Suprapubic skin (tissue), 4 donors: ENCODE measurements at regions not wholly inside any gene's neighbourhood (a gene's known extent, or its start where the extent isn't known, plus 50 kb on each side); places are given as distances from the start of the nearest gene placed in this dataset.

ENCODE experiments used
- DNase-seq, 2 donors: peaks; one replicate each; pipeline ENCODE4 v3.0.0-alpha.2; 2019; ENCODE audit warnings: low spot score in 2 of 2
- H3K27ac ChIP-seq: fragments of 200-600 bp; sonication (generic); one replicate; pipeline ENCODE4 v1.5.1; 2019
- H3K27me3 ChIP-seq: fragments of 200-600 bp; sonication (generic); one replicate; pipeline ENCODE4 v1.5.1; 2019
- H3K36me3 ChIP-seq: fragments of 200-600 bp; sonication (generic); one replicate; pipeline ENCODE4 v1.5.1; 2019
- H3K4me1 ChIP-seq: fragments of 200-600 bp; sonication (generic); one replicate; pipeline ENCODE4 v1.5.1; 2019
- H3K4me3 ChIP-seq: fragments of 200-600 bp; sonication (generic); one replicate; pipeline ENCODE4 v1.5.1; 2019; ENCODE audit warnings: mild to moderate bottlenecking
- H3K9me3 ChIP-seq: fragments of 200-600 bp; sonication (generic); one replicate; pipeline ENCODE4 v1.5.1; 2019
- EP300 ChIP-seq: sonication (generic); formaldehyde crosslinking; IDR thresholded peaks from one replicate; pipeline ENCODE4 v1.6.1; 2017; ENCODE audit warnings: antibody characterized with exemption
- POLR2A ChIP-seq, 2 donors: fragments of 450-650 bp; IDR thresholded peaks; one replicate each; pipeline ENCODE4 v1.6.1; 2017; ENCODE audit warnings: antibody characterized with exemption in 2 of 2, mild to moderate bottlenecking in 2 of 2, moderate library complexity in 2 of 2
- POLR2AphosphoS5 ChIP-seq, 3 donors: sonication (generic); formaldehyde crosslinking; IDR thresholded peaks; one replicate each; pipeline ENCODE4 v1.6.1; 2017; ENCODE audit warnings: antibody characterized with exemption in 3 of 3
- WGBS: methylation state at CpG from one replicate; pipeline ENCODE4 v1.1.5; 2018; 5-methylcytosine and 5-hydroxymethylcytosine counted together
- TF ChIP-seq, protein P1 (sequence below), 2 donors: fragments of 200-600 bp in 1 of 2; fragments of 450-650 bp in 1 of 2; sonication (generic) in 1 of 2; IDR thresholded peaks; one replicate each; pipeline ENCODE4 v1.5.1; 2016 to 2019; ENCODE audit warnings: antibody characterized with exemption in 2 of 2, mild to moderate bottlenecking in 1 of 2, moderate library complexity in 1 of 2

DNA sequence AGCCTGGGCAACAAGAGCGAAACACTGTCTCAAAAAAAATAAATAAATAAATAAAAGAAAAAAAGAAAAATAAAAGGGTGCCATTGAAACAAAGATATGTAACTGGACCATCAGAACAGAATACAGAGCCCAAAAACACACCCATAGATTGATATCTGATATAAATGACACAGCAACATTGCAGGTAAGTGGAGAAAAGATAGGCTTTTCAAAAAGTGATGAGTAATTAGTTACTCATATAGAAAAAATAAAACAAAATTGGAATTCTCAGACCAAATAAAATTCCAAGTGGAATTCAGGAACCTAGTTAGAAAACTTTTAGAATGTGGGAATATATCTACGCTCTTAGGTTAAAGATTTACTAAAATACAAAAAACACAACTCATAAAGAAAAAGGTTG is 60.6 kb upstream of the CHD6 start:
- 91% methylated on average over 2 of the region's 2 CpGs for WGBS
- Histone ChIP-seq H3K9me3 (no peaks in the 10 kb centered on the region), H3K36me3 (no peaks in the 10 kb centered on the region), H3K4me1 (no peaks in the 10 kb centered on the region), H3K27me3 (no peaks in the 10 kb centered on the region), H3K27ac (no peak overlapping the region), H3K4me3 (no peak overlapping the region)
- DNase-seq = no peak
- TF ChIP-seq, protein P1, sequence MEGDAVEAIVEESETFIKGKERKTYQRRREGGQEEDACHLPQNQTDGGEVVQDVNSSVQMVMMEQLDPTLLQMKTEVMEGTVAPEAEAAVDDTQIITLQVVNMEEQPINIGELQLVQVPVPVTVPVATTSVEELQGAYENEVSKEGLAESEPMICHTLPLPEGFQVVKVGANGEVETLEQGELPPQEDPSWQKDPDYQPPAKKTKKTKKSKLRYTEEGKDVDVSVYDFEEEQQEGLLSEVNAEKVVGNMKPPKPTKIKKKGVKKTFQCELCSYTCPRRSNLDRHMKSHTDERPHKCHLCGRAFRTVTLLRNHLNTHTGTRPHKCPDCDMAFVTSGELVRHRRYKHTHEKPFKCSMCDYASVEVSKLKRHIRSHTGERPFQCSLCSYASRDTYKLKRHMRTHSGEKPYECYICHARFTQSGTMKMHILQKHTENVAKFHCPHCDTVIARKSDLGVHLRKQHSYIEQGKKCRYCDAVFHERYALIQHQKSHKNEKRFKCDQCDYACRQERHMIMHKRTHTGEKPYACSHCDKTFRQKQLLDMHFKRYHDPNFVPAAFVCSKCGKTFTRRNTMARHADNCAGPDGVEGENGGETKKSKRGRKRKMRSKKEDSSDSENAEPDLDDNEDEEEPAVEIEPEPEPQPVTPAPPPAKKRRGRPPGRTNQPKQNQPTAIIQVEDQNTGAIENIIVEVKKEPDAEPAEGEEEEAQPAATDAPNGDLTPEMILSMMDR (IDR thresholded peaks at IDR 0.05) = no peak
- TF ChIP-seq EP300 (no peak), POLR2A (IDR thresholded peaks at IDR 0.05) (no peak), POLR2AphosphoS5 (IDR thresholded peaks at IDR 0.05) (no peak)

DNA sequence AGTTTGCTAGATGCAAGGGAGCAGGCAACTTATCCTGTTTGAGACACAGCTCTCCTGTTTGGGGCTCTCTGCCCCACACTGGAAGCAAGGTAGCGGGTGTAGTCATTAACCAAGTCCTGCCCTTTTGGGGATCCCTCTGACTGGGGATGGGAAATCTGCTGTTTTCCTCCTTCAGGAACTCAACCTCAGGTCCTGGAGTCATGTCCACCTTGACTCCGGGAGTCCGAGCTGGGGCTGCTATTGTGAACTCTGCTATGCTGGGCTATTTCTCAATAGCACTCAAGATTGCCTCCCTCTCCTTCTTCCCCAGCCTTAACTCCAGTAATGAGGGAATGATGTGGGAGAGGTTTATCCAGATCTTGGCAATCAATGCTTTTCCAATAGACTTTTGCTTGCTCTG is 54.1 kb upstream of the CHD6 start:
- DNase-seq = no peak
- H3K27me3 ChIP-seq = no peaks in the 10 kb centered on the region
- no peak overlapping the region for H3K27ac ChIP-seq
- no peak overlapping the region for H3K4me3 ChIP-seq
- TF ChIP-seq, protein P1 (IDR thresholded peaks at IDR 0.05) = no peak
- TF ChIP-seq POLR2A (IDR thresholded peaks at IDR 0.05) (no peak), EP300 (no peak), POLR2AphosphoS5 (IDR thresholded peaks at IDR 0.05) (no peak)
- H3K9me3 ChIP-seq = no peaks in the 10 kb centered on the region
- no peaks in the 10 kb centered on the region for H3K36me3 ChIP-seq
- WGBS = 90% methylated on average over 2 of the region's 3 CpGs
- H3K4me1 ChIP-seq = peaks cover 8% of the 10 kb centered on the region

DNA sequence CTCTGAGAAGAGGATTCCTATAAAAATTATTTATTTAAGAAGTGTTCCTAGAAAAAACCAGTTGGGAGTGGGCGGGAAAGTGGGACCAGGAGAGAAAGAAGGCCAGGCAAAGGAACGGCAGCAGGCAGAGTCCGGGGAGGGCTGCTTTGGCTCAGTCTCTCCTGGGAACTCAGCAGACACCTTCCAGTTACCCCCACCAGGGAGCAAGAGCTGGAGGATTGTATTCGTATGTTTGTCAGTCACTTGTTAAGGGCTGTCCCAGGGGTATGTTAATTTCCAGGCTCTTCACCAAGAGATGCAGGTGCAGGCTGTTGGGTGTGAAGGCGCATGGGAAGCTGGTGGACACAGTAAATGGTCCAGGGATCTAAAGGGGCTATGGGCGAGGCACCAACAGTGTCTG is 53.0 kb upstream of the CHD6 start:
- Histone ChIP-seq H3K4me3 (no peak overlapping the region), H3K36me3 (no peaks in the 10 kb centered on the region), H3K9me3 (no peaks in the 10 kb centered on the region), H3K27ac (no peak overlapping the region), H3K4me1 (peaks cover 8% of the 10 kb centered on the region), H3K27me3 (no peaks in the 10 kb centered on the region)
- WGBS = 85% methylated on average over 6 of the region's 6 CpGs
- TF ChIP-seq POLR2A (IDR thresholded peaks at IDR 0.05) (no peak), POLR2AphosphoS5 (IDR thresholded peaks at IDR 0.05) (no peak), EP300 (no peak)
- TF ChIP-seq, protein P1 (IDR thresholded peaks at IDR 0.05) = no peak
- DNase-seq = no peak

- DNase-seq = no peak
- H3K4me3 ChIP-seq = no peak overlapping the region
- WGBS = 83% methylated on average over 6 of the region's 6 CpGs
- H3K36me3 ChIP-seq = no peaks in the 10 kb centered on the region
- H3K27me3 ChIP-seq = no peaks in the 10 kb centered on the region
- no peaks in the 10 kb centered on the region for H3K9me3 ChIP-seq
- H3K27ac ChIP-seq = no peak overlapping the region
- TF ChIP-seq EP300 (no peak), POLR2AphosphoS5 (IDR thresholded peaks at IDR 0.05) (no peak), POLR2A (IDR thresholded peaks at IDR 0.05) (no peak)
- TF ChIP-seq, protein P1 (IDR thresholded peaks at IDR 0.05) = no peak
- peaks cover 8% of the 10 kb centered on the region for H3K4me1 ChIP-seq
Observed at GRCh38 chr20:41670631-41671030, 52.5 kb upstream of the CHD6 start.

DNA sequence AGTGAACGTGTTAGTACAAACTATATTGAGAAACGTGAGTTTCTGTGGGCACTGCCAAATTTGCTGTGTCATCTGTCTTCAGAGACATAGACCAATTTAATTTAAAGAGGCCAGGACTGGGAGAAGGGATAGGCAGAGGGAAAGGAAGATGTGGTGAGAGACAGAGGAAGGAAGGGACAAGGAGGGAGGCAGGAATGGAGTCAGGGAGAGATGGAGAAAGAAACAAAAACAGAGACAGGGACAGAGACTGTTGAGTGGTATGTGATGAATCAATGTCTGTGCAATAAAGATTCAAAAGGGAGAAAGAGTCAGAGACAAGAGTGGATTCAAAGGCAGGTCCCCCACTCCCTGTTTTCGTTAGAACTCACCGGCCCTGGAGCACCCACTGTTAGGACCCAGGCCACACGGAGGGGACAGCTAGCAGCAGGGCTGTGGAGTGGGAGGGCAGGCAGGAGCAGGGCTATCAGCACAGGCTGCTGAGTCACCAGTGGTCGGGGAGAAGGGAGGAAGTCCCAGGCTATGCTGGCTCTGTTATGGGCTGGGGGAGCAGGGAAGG is 51.6 kb upstream of the CHD6 start:
- no peak overlapping the region for H3K4me3 ChIP-seq
- H3K27me3 ChIP-seq = no peaks in the 10 kb centered on the region
- H3K27ac ChIP-seq = no peak overlapping the region
- H3K9me3 ChIP-seq = no peaks in the 10 kb centered on the region
- H3K36me3 ChIP-seq = no peaks in the 10 kb centered on the region
- 32% methylated on average over 6 of the region's 6 CpGs for WGBS
- peaks cover 8% of the 10 kb centered on the region for H3K4me1 ChIP-seq
- DNase-seq = no peak
- TF ChIP-seq EP300 = no peak
- TF ChIP-seq POLR2AphosphoS5 (IDR thresholded peaks at IDR 0.05) = no peak
- no peak for TF ChIP-seq POLR2A (IDR thresholded peaks at IDR 0.05)
- TF ChIP-seq, protein P1 (IDR thresholded peaks at IDR 0.05) = no peak
